HEK293 (cell line): ENCODE measurements at regions not wholly inside any gene's neighbourhood (a gene's known extent, or its start where the extent isn't known, plus 50 kb on each side); places are given as distances from the start of the nearest gene placed in this dataset.

Source experiments
- SP2 ChIP-seq: fragments of 450-650 bp; formaldehyde crosslinking; IDR thresholded peaks from 2 replicates; pipeline ENCODE4 v1.5.1; 2016; ENCODE audit warnings: missing biosample characterization, missing genetic modification characterization
- ZNF10 ChIP-seq: fragments of 450-650 bp; formaldehyde crosslinking; IDR thresholded peaks from 2 replicates; pipeline ENCODE4 v1.5.1; 2017; ENCODE audit warnings: missing biosample characterization, missing genetic modification characterization
- ZNF174 ChIP-seq: fragments of 450-650 bp; formaldehyde crosslinking; IDR thresholded peaks from 2 replicates; pipeline ENCODE4 v1.5.0; 2017; ENCODE audit warnings: missing biosample characterization, mild to moderate bottlenecking, missing genetic modification characterization
- ZNF214 ChIP-seq: fragments of 450-650 bp; formaldehyde crosslinking; IDR thresholded peaks from 2 replicates; pipeline ENCODE4 v1.5.1; 2017; ENCODE audit warnings: missing biosample characterization, mild to moderate bottlenecking, missing genetic modification characterization, borderline replicate concordance
- ZNF221 ChIP-seq: fragments of 450-650 bp; formaldehyde crosslinking; IDR thresholded peaks from 2 replicates; pipeline ENCODE4 v1.5.1; 2017; ENCODE audit warnings: missing biosample characterization, missing genetic modification characterization, borderline replicate concordance
- ZNF501 ChIP-seq: fragments of 450-650 bp; formaldehyde crosslinking; IDR thresholded peaks from 2 replicates; pipeline ENCODE4 v1.5.1; 2016; ENCODE audit warnings: missing biosample characterization, missing genetic modification characterization
- ZNF623 ChIP-seq: fragments of 450-650 bp; formaldehyde crosslinking; IDR thresholded peaks from 2 replicates; pipeline ENCODE4 v1.5.1; 2016; ENCODE audit warnings: missing biosample characterization, missing genetic modification characterization
- ZNF76 ChIP-seq: fragments of 450-650 bp; formaldehyde crosslinking; IDR thresholded peaks from 2 replicates; pipeline ENCODE4; 2016; ENCODE audit warnings: low read depth, missing biosample characterization, missing genetic modification characterization, borderline replicate concordance
- ZNF791 ChIP-seq: fragments of 450-650 bp; formaldehyde crosslinking; IDR thresholded peaks from 2 replicates; pipeline ENCODE4 v1.5.1; 2016; ENCODE audit warnings: missing biosample characterization, missing genetic modification characterization
- TF ChIP-seq, protein P1 (sequence below): fragments of 450-650 bp; formaldehyde crosslinking; IDR thresholded peaks from 2 replicates; pipeline ENCODE4 v1.5.1; 2016; ENCODE audit warnings: missing biosample characterization, missing genetic modification characterization
- TF ChIP-seq, protein P2 (sequence below): fragments of 450-650 bp; formaldehyde crosslinking; IDR thresholded peaks from 2 replicates; pipeline ENCODE4 v1.5.1; 2017; ENCODE audit warnings: missing biosample characterization, mild to moderate bottlenecking, missing genetic modification characterization, moderate library complexity
- TF ChIP-seq, protein P3 (sequence below): fragments of 450-650 bp; formaldehyde crosslinking; IDR thresholded peaks from 2 replicates; pipeline ENCODE4 v1.5.1; 2016; ENCODE audit warnings: missing biosample characterization, missing genetic modification characterization, low read depth

DNA sequence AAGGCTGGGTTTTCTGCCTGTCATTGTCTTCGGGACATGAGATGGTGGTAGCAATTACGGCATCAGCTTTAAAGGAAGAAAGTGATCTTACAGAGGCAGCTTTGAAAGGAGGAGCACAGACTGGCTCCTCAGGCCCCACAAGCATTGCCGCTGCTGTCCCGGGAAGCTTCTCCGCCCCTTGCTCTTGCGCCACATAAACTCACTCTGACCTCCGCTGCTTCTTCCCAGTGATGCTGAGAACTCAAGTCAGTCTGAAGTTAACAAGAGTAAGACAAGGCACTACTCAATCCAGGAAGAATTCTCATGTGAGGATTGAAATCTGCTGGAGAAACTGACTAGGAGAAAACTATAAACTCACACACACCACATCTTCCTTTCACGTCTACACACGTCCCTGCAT is 112.4 kb upstream of the RIOK3 start:
- TF ChIP-seq SP2 (tag by site-specific recombination) (no peak), ZNF10 (no peak), ZNF174 (tag by site-specific recombination) (no peak), ZNF221 (tag by site-specific recombination) (no peak), ZNF623 (no peak), ZNF76 (tag by site-specific recombination) (no peak), ZNF214 (tag by site-specific recombination) (no peak), ZNF501 (no peak), ZNF791 (tag by site-specific recombination) (no peak)
- TF ChIP-seq, protein P1, sequence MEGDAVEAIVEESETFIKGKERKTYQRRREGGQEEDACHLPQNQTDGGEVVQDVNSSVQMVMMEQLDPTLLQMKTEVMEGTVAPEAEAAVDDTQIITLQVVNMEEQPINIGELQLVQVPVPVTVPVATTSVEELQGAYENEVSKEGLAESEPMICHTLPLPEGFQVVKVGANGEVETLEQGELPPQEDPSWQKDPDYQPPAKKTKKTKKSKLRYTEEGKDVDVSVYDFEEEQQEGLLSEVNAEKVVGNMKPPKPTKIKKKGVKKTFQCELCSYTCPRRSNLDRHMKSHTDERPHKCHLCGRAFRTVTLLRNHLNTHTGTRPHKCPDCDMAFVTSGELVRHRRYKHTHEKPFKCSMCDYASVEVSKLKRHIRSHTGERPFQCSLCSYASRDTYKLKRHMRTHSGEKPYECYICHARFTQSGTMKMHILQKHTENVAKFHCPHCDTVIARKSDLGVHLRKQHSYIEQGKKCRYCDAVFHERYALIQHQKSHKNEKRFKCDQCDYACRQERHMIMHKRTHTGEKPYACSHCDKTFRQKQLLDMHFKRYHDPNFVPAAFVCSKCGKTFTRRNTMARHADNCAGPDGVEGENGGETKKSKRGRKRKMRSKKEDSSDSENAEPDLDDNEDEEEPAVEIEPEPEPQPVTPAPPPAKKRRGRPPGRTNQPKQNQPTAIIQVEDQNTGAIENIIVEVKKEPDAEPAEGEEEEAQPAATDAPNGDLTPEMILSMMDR (tag by site-specific recombination): no peak
- TF ChIP-seq, protein P2, sequence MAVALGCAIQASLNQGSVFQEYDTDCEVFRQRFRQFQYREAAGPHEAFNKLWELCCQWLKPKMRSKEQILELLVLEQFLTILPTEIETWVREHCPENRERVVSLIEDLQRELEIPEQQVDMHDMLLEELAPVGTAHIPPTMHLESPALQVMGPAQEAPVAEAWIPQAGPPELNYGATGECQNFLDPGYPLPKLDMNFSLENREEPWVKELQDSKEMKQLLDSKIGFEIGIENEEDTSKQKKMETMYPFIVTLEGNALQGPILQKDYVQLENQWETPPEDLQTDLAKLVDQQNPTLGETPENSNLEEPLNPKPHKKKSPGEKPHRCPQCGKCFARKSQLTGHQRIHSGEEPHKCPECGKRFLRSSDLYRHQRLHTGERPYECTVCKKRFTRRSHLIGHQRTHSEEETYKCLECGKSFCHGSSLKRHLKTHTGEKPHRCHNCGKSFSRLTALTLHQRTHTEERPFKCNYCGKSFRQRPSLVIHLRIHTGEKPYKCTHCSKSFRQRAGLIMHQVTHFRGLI: no peak
- TF ChIP-seq, protein P3, sequence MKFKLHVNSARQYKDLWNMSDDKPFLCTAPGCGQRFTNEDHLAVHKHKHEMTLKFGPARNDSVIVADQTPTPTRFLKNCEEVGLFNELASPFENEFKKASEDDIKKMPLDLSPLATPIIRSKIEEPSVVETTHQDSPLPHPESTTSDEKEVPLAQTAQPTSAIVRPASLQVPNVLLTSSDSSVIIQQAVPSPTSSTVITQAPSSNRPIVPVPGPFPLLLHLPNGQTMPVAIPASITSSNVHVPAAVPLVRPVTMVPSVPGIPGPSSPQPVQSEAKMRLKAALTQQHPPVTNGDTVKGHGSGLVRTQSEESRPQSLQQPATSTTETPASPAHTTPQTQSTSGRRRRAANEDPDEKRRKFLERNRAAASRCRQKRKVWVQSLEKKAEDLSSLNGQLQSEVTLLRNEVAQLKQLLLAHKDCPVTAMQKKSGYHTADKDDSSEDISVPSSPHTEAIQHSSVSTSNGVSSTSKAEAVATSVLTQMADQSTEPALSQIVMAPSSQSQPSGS (tag by site-specific recombination): no peak
